22Rv1 (cell line): ENCODE measurements at regions not wholly inside any gene's neighbourhood (a gene's known extent, or its start where the extent isn't known, plus 50 kb on each side); places are given as distances from the start of the nearest gene placed in this dataset.

ENCODE experiments used
- ZFX ChIP-seq: fragments of 450-650 bp; IDR thresholded peaks from 2 replicates; pipeline ENCODE4 v1.6.1; 2017; ENCODE audit warnings: antibody characterized with exemption, borderline replicate concordance
- TF ChIP-seq, protein P1 (sequence below): fragments of 450-650 bp; IDR thresholded peaks from 2 replicates; pipeline ENCODE4 v1.5.1; 2017; ENCODE audit warnings: mild to moderate bottlenecking

DNA sequence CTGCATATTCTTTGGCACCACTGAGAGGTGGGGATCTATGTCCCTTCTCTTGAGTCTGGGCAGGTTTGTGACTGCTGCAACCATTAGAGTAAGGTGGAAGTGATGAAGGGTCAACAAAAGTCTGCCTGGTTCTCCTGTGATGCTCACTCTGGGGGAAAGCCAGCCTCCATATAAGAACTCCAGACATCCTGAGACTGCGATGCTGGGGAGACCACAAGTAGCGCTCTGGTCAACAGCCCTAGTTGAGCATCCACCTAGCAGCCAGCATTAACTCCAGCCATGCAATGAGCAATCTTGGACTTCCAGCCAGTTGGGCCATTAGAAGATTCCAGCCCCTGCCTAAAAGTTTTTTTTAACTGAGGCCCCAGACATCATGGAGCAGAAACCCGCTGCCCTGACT is 62.8 kb downstream of the SCN11A start:
- TF ChIP-seq, protein P1, sequence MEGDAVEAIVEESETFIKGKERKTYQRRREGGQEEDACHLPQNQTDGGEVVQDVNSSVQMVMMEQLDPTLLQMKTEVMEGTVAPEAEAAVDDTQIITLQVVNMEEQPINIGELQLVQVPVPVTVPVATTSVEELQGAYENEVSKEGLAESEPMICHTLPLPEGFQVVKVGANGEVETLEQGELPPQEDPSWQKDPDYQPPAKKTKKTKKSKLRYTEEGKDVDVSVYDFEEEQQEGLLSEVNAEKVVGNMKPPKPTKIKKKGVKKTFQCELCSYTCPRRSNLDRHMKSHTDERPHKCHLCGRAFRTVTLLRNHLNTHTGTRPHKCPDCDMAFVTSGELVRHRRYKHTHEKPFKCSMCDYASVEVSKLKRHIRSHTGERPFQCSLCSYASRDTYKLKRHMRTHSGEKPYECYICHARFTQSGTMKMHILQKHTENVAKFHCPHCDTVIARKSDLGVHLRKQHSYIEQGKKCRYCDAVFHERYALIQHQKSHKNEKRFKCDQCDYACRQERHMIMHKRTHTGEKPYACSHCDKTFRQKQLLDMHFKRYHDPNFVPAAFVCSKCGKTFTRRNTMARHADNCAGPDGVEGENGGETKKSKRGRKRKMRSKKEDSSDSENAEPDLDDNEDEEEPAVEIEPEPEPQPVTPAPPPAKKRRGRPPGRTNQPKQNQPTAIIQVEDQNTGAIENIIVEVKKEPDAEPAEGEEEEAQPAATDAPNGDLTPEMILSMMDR = no peak
- no peak for TF ChIP-seq ZFX
